ENCODE measurements at regions not wholly inside any gene's neighbourhood (a gene's known extent, or its start where the extent isn't known, plus 50 kb on each side); places are given as distances from the start of the nearest gene placed in this dataset.

- Histone ChIP-seq H3K36me3 (ENCODE audit: insufficient read depth, low read length) (no peaks in the 10 kb centered on the region), H3K4me1 (ENCODE audit: insufficient read depth, low read length) (0 out of 2 replicates have a peak, but pooled peaks cover 4% of the 10 kb centered on the region), H3K9ac (ENCODE audit: low read depth, low read length) (no peak overlapping the region), H3K9me3 (ENCODE audit: control insufficient read depth, insufficient read depth, low read length) (no peaks in the 10 kb centered on the region)
Observed at GRCh38 chr2:217402761-217403383, 543.0 kb upstream of the TNP1 start.

GRCh38 chr2:217402144-217402543 lies 542.3 kb upstream of the TNP1 start:
- 0 out of 2 replicates have a peak, but pooled peaks cover 4% of the 10 kb centered on the region for H3K4me1 ChIP-seq (ENCODE audit: insufficient read depth, low read length)
- H3K9me3 ChIP-seq (ENCODE audit: control insufficient read depth, insufficient read depth, low read length) = no peaks in the 10 kb centered on the region
- no peak overlapping the region for H3K9ac ChIP-seq (ENCODE audit: low read depth, low read length)
- no peaks in the 10 kb centered on the region for H3K36me3 ChIP-seq (ENCODE audit: insufficient read depth, low read length)

- Histone ChIP-seq H3K9me3 (ENCODE audit: control insufficient read depth, insufficient read depth, low read length) (no peaks in the 10 kb centered on the region), H3K9ac (ENCODE audit: low read depth, low read length) (no peak overlapping the region), H3K36me3 (ENCODE audit: insufficient read depth, low read length) (no peaks in the 10 kb centered on the region), H3K4me1 (ENCODE audit: insufficient read depth, low read length) (no peaks in the 10 kb centered on the region)
Observed at GRCh38 chr2:217399291-217399690, 539.4 kb upstream of the TNP1 start.

- Histone ChIP-seq H3K9me3 (ENCODE audit: control insufficient read depth, insufficient read depth, low read length) (no peaks in the 10 kb centered on the region), H3K36me3 (ENCODE audit: insufficient read depth, low read length) (no peaks in the 10 kb centered on the region), H3K9ac (ENCODE audit: low read depth, low read length) (no peak overlapping the region), H3K4me1 (ENCODE audit: insufficient read depth, low read length) (no peaks in the 10 kb centered on the region)
Observed at GRCh38 chr2:217398860-217399259, 539.0 kb upstream of the TNP1 start.

GRCh38 chr2:217398101-217398500 lies 538.2 kb upstream of the TNP1 start:
- H3K9me3 ChIP-seq (ENCODE audit: control insufficient read depth, insufficient read depth, low read length) = no peaks in the 10 kb centered on the region

GRCh38 chr2:217396586-217396985 lies 536.7 kb upstream of the TNP1 start:
- H3K9me3 ChIP-seq (ENCODE audit: control insufficient read depth, insufficient read depth, low read length) = no peaks in the 10 kb centered on the region
- H3K9ac ChIP-seq (ENCODE audit: low read depth, low read length) = no peak overlapping the region
- no peaks in the 10 kb centered on the region for H3K4me1 ChIP-seq (ENCODE audit: insufficient read depth, low read length)
- no peaks in the 10 kb centered on the region for H3K36me3 ChIP-seq (ENCODE audit: insufficient read depth, low read length)

More at GRCh38 chr2:217398101-217398500, 538.2 kb upstream of the TNP1 start:
- H3K36me3 ChIP-seq (ENCODE audit: insufficient read depth, low read length) = no peaks in the 10 kb centered on the region
- H3K9ac ChIP-seq (ENCODE audit: low read depth, low read length) = no peak overlapping the region
- H3K4me1 ChIP-seq (ENCODE audit: insufficient read depth, low read length) = no peaks in the 10 kb centered on the region

GRCh38 chr2:217396165-217396564 lies 536.3 kb upstream of the TNP1 start:
- H3K9me3 ChIP-seq (ENCODE audit: control insufficient read depth, insufficient read depth, low read length) = no peaks in the 10 kb centered on the region
- no peaks in the 10 kb centered on the region for H3K36me3 ChIP-seq (ENCODE audit: insufficient read depth, low read length)
- no peak overlapping the region for H3K9ac ChIP-seq (ENCODE audit: low read depth, low read length)
- no peaks in the 10 kb centered on the region for H3K4me1 ChIP-seq (ENCODE audit: insufficient read depth, low read length)

GRCh38 chr2:217394510-217395351 lies 534.9 kb upstream of the TNP1 start:
- no peaks in the 10 kb centered on the region for H3K4me1 ChIP-seq (ENCODE audit: insufficient read depth, low read length)
- no peak overlapping the region for H3K9ac ChIP-seq (ENCODE audit: low read depth, low read length)
- H3K36me3 ChIP-seq (ENCODE audit: insufficient read depth, low read length) = no peaks in the 10 kb centered on the region
- H3K9me3 ChIP-seq (ENCODE audit: control insufficient read depth, insufficient read depth, low read length) = no peaks in the 10 kb centered on the region

GRCh38 chr2:217393585-217394032 lies 533.7 kb upstream of the TNP1 start:
- no peaks in the 10 kb centered on the region for H3K4me1 ChIP-seq (ENCODE audit: insufficient read depth, low read length)
- H3K36me3 ChIP-seq (ENCODE audit: insufficient read depth, low read length) = no peaks in the 10 kb centered on the region
- no peaks in the 10 kb centered on the region for H3K9me3 ChIP-seq (ENCODE audit: control insufficient read depth, insufficient read depth, low read length)
- H3K9ac ChIP-seq (ENCODE audit: low read depth, low read length) = no peak overlapping the region

GRCh38 chr2:217392930-217393584 lies 533.2 kb upstream of the TNP1 start:
- Histone ChIP-seq H3K9me3 (ENCODE audit: control insufficient read depth, insufficient read depth, low read length) (no peaks in the 10 kb centered on the region), H3K36me3 (ENCODE audit: insufficient read depth, low read length) (no peaks in the 10 kb centered on the region), H3K9ac (ENCODE audit: low read depth, low read length) (no peak overlapping the region), H3K4me1 (ENCODE audit: insufficient read depth, low read length) (no peaks in the 10 kb centered on the region)

- Histone ChIP-seq H3K4me1 (ENCODE audit: insufficient read depth, low read length) (no peaks in the 10 kb centered on the region), H3K9me3 (ENCODE audit: control insufficient read depth, insufficient read depth, low read length) (no peaks in the 10 kb centered on the region), H3K36me3 (ENCODE audit: insufficient read depth, low read length) (no peaks in the 10 kb centered on the region), H3K9ac (ENCODE audit: low read depth, low read length) (no peak overlapping the region)
Observed at GRCh38 chr2:217387776-217388387, 528.0 kb upstream of the TNP1 start.

GRCh38 chr2:217386041-217386440 lies 526.2 kb upstream of the TNP1 start:
- H3K9me3 ChIP-seq (ENCODE audit: control insufficient read depth, insufficient read depth, low read length) = no peaks in the 10 kb centered on the region
- H3K9ac ChIP-seq (ENCODE audit: low read depth, low read length) = no peak overlapping the region
- H3K4me1 ChIP-seq (ENCODE audit: insufficient read depth, low read length) = no peaks in the 10 kb centered on the region
- no peaks in the 10 kb centered on the region for H3K36me3 ChIP-seq (ENCODE audit: insufficient read depth, low read length)

- Histone ChIP-seq H3K9ac (ENCODE audit: low read depth, low read length) (no peak overlapping the region), H3K36me3 (ENCODE audit: insufficient read depth, low read length) (no peaks in the 10 kb centered on the region), H3K9me3 (ENCODE audit: control insufficient read depth, insufficient read depth, low read length) (no peaks in the 10 kb centered on the region), H3K4me1 (ENCODE audit: insufficient read depth, low read length) (no peaks in the 10 kb centered on the region)
Observed at GRCh38 chr2:217383620-217384019, 523.8 kb upstream of the TNP1 start.

- Histone ChIP-seq H3K9me3 (ENCODE audit: control insufficient read depth, insufficient read depth, low read length) (no peaks in the 10 kb centered on the region), H3K36me3 (ENCODE audit: insufficient read depth, low read length) (no peaks in the 10 kb centered on the region), H3K4me1 (ENCODE audit: insufficient read depth, low read length) (no peaks in the 10 kb centered on the region), H3K9ac (ENCODE audit: low read depth, low read length) (no peak overlapping the region)
Observed at GRCh38 chr2:217382794-217383193, 522.9 kb upstream of the TNP1 start.
